DOHH2 (cell line): ENCODE measurements at regions not wholly inside any gene's neighbourhood (a gene's known extent, or its start where the extent isn't known, plus 50 kb on each side); places are given as distances from the start of the nearest gene placed in this dataset.

Experiments used
- CTCF ChIP-seq: fragments of 200-600 bp; sonication (generic); IDR thresholded peaks from one replicate; pipeline ENCODE4 v1.5.1; 2014; ENCODE audit warnings: antibody characterized with exemption, mild to moderate bottlenecking, low read depth, low read length; ENCODE audit not compliant: poor library complexity, severe bottlenecking
- EZH2phosphoT487 ChIP-seq: fragments of 200-600 bp; sonication (generic); IDR thresholded peaks from 2 replicates; pipeline ENCODE4 v1.6.1; 2017; ENCODE audit warnings: borderline replicate concordance, mild to moderate bottlenecking, antibody characterized with exemption, low read length, moderate library complexity, mixed read lengths

DNA sequence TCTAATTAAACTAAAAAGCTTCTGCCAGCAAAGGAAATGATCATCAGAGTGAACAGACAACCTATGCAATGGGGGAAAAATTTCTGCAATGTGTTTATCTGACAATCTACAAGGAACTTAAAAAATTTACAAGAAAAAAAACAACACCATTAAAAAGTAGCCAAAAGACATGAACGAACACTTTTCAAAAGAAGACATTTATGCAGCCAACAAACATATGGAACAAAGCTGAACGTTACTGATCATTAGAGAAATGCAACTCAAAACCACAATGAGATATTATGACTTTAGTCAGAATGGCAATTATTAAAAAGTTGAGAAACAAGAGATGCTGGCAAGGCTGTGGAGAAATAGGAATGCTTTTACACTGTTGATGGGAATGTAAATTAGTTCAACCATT, 530.4 kb upstream of the DAB2 start:
- TF ChIP-seq EZH2phosphoT487, result no peak
- no peak for TF ChIP-seq CTCF
